Suprapubic skin (tissue), 4 donors: ENCODE measurements at regions not wholly inside any gene's neighbourhood (a gene's known extent, or its start where the extent isn't known, plus 50 kb on each side); places are given as distances from the start of the nearest gene placed in this dataset.

Experiments
- DNase-seq, 2 donors: peaks; one replicate each; pipeline ENCODE4 v3.0.0-alpha.2; 2019; ENCODE audit warnings: low spot score in 2 of 2
- H3K27ac ChIP-seq: fragments of 200-600 bp; sonication (generic); one replicate; pipeline ENCODE4 v1.5.1; 2019
- H3K27me3 ChIP-seq: fragments of 200-600 bp; sonication (generic); one replicate; pipeline ENCODE4 v1.5.1; 2019
- H3K36me3 ChIP-seq: fragments of 200-600 bp; sonication (generic); one replicate; pipeline ENCODE4 v1.5.1; 2019
- H3K4me1 ChIP-seq: fragments of 200-600 bp; sonication (generic); one replicate; pipeline ENCODE4 v1.5.1; 2019
- H3K4me3 ChIP-seq: fragments of 200-600 bp; sonication (generic); one replicate; pipeline ENCODE4 v1.5.1; 2019; ENCODE audit warnings: mild to moderate bottlenecking
- H3K9me3 ChIP-seq: fragments of 200-600 bp; sonication (generic); one replicate; pipeline ENCODE4 v1.5.1; 2019
- EP300 ChIP-seq: sonication (generic); formaldehyde crosslinking; IDR thresholded peaks from one replicate; pipeline ENCODE4 v1.6.1; 2017; ENCODE audit warnings: antibody characterized with exemption
- POLR2A ChIP-seq, 2 donors: fragments of 450-650 bp; IDR thresholded peaks; one replicate each; pipeline ENCODE4 v1.6.1; 2017; ENCODE audit warnings: antibody characterized with exemption in 2 of 2, mild to moderate bottlenecking in 2 of 2, moderate library complexity in 2 of 2
- POLR2AphosphoS5 ChIP-seq, 3 donors: sonication (generic); formaldehyde crosslinking; IDR thresholded peaks; one replicate each; pipeline ENCODE4 v1.6.1; 2017; ENCODE audit warnings: antibody characterized with exemption in 3 of 3
- WGBS: methylation state at CpG from one replicate; pipeline ENCODE4 v1.1.5; 2018; 5-methylcytosine and 5-hydroxymethylcytosine counted together
- TF ChIP-seq, protein P1 (sequence below), 2 donors: fragments of 200-600 bp in 1 of 2; fragments of 450-650 bp in 1 of 2; sonication (generic) in 1 of 2; IDR thresholded peaks; one replicate each; pipeline ENCODE4 v1.5.1; 2016 to 2019; ENCODE audit warnings: antibody characterized with exemption in 2 of 2, mild to moderate bottlenecking in 1 of 2, moderate library complexity in 1 of 2

DNA sequence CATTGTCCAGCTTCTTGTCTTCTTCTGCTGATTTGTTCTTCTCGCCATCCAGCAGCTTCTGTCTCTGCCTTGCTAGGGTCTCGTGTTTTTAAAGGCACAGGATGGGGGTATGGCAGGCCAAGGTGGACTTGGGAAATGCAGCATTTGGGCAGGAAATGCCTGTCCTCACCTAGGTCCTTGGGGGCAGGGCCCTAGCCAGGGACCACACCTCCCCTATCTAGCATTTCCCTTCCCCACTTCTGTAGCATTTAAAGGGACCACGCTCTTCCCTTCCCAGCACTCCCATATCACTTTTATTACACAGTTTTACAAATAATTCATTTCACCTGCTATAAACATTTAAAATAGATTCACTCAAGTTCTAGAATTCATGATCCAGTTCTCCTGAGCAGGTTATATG lies 315.4 kb upstream of the LMCD1 start:
- no peak overlapping the region for H3K4me3 ChIP-seq
- no peaks in the 10 kb centered on the region for H3K36me3 ChIP-seq
- no peaks in the 10 kb centered on the region for H3K9me3 ChIP-seq
- TF ChIP-seq, protein P1, sequence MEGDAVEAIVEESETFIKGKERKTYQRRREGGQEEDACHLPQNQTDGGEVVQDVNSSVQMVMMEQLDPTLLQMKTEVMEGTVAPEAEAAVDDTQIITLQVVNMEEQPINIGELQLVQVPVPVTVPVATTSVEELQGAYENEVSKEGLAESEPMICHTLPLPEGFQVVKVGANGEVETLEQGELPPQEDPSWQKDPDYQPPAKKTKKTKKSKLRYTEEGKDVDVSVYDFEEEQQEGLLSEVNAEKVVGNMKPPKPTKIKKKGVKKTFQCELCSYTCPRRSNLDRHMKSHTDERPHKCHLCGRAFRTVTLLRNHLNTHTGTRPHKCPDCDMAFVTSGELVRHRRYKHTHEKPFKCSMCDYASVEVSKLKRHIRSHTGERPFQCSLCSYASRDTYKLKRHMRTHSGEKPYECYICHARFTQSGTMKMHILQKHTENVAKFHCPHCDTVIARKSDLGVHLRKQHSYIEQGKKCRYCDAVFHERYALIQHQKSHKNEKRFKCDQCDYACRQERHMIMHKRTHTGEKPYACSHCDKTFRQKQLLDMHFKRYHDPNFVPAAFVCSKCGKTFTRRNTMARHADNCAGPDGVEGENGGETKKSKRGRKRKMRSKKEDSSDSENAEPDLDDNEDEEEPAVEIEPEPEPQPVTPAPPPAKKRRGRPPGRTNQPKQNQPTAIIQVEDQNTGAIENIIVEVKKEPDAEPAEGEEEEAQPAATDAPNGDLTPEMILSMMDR (IDR thresholded peaks at IDR 0.05), result no peak
- TF ChIP-seq POLR2AphosphoS5 (IDR thresholded peaks at IDR 0.05) (no peak), EP300 (no peak), POLR2A (IDR thresholded peaks at IDR 0.05) (no peak)
- no peak overlapping the region for H3K27ac ChIP-seq
- DNase-seq, result no peak
- H3K27me3 ChIP-seq, result no peaks in the 10 kb centered on the region
- WGBS, result 77% methylated on average over 3 of the region's 3 CpGs
- no peaks in the 10 kb centered on the region for H3K4me1 ChIP-seq

DNA sequence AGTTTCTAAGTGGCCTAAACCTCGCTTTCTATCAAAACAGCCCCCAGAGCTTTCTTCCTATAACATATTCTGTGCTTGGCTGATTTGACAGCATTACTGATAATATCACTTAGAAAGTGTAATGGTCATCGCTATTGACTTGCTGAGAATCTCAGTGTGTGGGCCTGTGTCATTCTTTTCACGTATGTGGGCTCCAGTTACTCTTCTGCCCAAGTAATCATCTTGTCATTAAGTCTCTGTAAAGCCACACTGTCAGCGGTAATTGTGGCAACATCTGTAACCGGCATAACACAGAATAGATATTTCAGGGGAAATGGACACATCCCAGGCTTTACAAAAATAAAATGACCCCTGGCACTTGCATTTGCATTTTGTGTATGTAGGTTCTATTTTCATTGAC lies 313.6 kb upstream of the LMCD1 start:
- H3K27ac ChIP-seq, result no peak overlapping the region
- H3K36me3 ChIP-seq, result no peaks in the 10 kb centered on the region
- H3K4me3 ChIP-seq, result no peak overlapping the region
- no peaks in the 10 kb centered on the region for H3K4me1 ChIP-seq
- WGBS, result 88% methylated on average over 5 of the region's 5 CpGs
- H3K9me3 ChIP-seq, result no peaks in the 10 kb centered on the region
- TF ChIP-seq, protein P1 (IDR thresholded peaks at IDR 0.05), result no peak
- TF ChIP-seq EP300 (no peak), POLR2A (IDR thresholded peaks at IDR 0.05) (no peak), POLR2AphosphoS5 (IDR thresholded peaks at IDR 0.05) (no peak)
- DNase-seq, result no peak
- no peaks in the 10 kb centered on the region for H3K27me3 ChIP-seq

DNA sequence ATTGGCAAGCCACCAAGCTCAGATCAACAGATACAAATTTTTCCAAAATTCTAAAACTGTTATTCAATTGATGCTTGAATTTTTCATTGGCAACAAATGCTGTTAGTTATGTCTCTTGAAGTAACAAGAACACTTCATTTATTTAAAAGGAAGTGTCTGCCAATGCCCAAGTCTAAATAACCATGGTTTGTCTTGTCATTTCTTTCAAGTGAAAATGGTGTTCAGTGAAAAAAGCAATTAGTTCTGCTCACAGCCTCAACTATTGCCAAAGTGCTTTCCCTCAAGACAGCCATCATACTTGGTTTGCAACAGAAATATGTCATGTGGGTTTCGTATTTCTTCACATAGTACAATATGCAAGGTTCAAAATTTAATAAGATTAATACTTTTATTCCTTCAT lies 312.6 kb upstream of the LMCD1 start:
- H3K4me1 ChIP-seq, result no peaks in the 10 kb centered on the region

DNA sequence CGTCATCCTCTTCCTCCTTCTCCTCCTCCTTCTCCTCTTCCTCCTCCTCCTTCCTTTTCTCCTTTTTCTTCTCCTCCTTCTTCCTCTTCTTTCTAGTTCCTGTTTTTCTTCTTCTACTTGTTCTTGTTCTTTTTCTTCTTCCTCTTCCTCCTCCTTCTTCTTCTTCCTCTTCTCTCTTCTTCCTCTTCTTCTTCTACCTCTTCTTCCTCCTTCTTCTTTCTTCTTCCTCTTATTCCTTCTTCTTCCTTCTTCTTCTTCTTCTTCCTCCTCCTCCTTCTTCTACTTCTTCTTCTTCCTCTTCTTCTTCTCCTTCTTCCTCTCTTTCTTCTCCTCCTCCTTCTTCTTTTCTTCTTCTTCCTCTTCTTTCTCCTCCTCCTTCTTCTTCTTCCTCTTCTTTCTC lies 310.2 kb upstream of the LMCD1 start:
- TF ChIP-seq EP300, result no peak

More for the DNA sequence above, 312.6 kb upstream of the LMCD1 start:
- Histone ChIP-seq H3K4me3 (no peak overlapping the region), H3K27ac (no peak overlapping the region), H3K36me3 (no peaks in the 10 kb centered on the region), H3K9me3 (no peaks in the 10 kb centered on the region), H3K27me3 (no peaks in the 10 kb centered on the region)
- TF ChIP-seq POLR2AphosphoS5 (IDR thresholded peaks at IDR 0.05) (no peak), POLR2A (IDR thresholded peaks at IDR 0.05) (no peak), EP300 (no peak)
- TF ChIP-seq, protein P1 (IDR thresholded peaks at IDR 0.05), result no peak
- WGBS, result 86% methylated on average over 1 of the region's 1 CpG
- no peak for DNase-seq

DNA sequence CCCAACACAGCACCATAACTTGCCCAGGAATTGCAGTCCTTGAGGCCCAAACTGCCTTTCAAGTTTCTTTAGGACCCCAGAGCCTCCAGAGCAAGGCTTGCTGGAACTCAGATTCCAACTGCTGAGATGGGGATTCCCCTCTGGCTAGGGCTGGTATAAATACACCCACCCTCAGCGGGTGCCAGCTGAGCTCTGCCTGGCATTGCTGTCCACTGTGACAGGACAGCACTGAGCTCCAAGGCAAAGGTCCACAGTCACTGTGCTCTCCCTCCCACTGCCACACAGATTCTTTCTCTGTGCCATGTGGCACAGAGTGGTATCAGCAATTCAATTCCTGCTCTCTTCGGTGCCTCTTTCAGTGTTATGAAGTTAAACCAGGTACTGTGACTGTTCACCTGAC lies 304.2 kb upstream of the LMCD1 start:
- H3K4me3 ChIP-seq, result no peak overlapping the region
- H3K27me3 ChIP-seq, result no peaks in the 10 kb centered on the region
- no peaks in the 10 kb centered on the region for H3K9me3 ChIP-seq
- TF ChIP-seq POLR2A (IDR thresholded peaks at IDR 0.05) (no peak), EP300 (no peak)
- TF ChIP-seq, protein P1 (IDR thresholded peaks at IDR 0.05), result no peak
- no peaks in the 10 kb centered on the region for H3K36me3 ChIP-seq
- DNase-seq, result no peak
- WGBS, result 87% methylated on average over 2 of the region's 2 CpGs
- H3K27ac ChIP-seq, result no peak overlapping the region
- no peaks in the 10 kb centered on the region for H3K4me1 ChIP-seq

More for the DNA sequence above, 310.2 kb upstream of the LMCD1 start:
- Histone ChIP-seq H3K27me3 (no peaks in the 10 kb centered on the region), H3K9me3 (no peaks in the 10 kb centered on the region), H3K4me3 (no peak overlapping the region), H3K36me3 (no peaks in the 10 kb centered on the region), H3K27ac (no peak overlapping the region), H3K4me1 (no peaks in the 10 kb centered on the region)
- WGBS, result 100% methylated on average over 1 of the region's 1 CpG
- DNase-seq, result no peak

DNA sequence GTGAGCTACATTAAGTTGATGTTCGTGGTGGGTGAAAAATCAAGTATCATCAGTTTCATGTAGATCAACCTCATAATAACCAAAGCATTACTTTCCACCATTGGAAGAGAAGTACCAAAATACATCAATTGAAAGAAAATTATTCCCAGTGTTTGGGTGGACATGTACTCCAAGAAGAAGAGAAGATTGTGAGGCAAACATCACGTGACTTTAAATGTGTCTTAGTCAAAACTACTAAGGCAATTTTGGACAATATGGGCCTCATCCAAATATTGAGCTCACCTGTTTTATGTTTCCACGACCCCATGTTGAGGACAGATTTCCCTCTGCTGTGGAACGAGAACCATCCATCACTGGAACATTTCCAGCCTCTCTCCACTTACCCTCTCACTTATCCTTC lies 303.0 kb upstream of the LMCD1 start:
- H3K36me3 ChIP-seq, result no peaks in the 10 kb centered on the region
- 64% methylated on average over 4 of the region's 4 CpGs for WGBS
- H3K9me3 ChIP-seq, result no peaks in the 10 kb centered on the region
- no peaks in the 10 kb centered on the region for H3K4me1 ChIP-seq
- no peak for DNase-seq
- no peaks in the 10 kb centered on the region for H3K27me3 ChIP-seq
- TF ChIP-seq EP300, result no peak
- no peak for TF ChIP-seq POLR2A (IDR thresholded peaks at IDR 0.05)
- TF ChIP-seq, protein P1 (IDR thresholded peaks at IDR 0.05), result no peak
- TF ChIP-seq POLR2AphosphoS5 (IDR thresholded peaks at IDR 0.05), result no peak
- no peak overlapping the region for H3K27ac ChIP-seq
- no peak overlapping the region for H3K4me3 ChIP-seq
